DMS114 treated with DMSO at 0.1 percent for 48 hours (cell line): ENCODE measurements at regions not wholly inside any gene's neighbourhood (a gene's known extent, or its start where the extent isn't known, plus 50 kb on each side); places are given as distances from the start of the nearest gene placed in this dataset.
"Not testable (repeated sequence)": the region's sequence is repeated elsewhere in the genome, so short reads cannot be mapped to it uniquely, and the experiment has no call there.

Experiments
- DNase-seq: peaks from one replicate; lab custom pipeline; 2025; ENCODE audit not compliant: unreplicated experiment; lab: John Stamatoyannopoulos, UW

DNA sequence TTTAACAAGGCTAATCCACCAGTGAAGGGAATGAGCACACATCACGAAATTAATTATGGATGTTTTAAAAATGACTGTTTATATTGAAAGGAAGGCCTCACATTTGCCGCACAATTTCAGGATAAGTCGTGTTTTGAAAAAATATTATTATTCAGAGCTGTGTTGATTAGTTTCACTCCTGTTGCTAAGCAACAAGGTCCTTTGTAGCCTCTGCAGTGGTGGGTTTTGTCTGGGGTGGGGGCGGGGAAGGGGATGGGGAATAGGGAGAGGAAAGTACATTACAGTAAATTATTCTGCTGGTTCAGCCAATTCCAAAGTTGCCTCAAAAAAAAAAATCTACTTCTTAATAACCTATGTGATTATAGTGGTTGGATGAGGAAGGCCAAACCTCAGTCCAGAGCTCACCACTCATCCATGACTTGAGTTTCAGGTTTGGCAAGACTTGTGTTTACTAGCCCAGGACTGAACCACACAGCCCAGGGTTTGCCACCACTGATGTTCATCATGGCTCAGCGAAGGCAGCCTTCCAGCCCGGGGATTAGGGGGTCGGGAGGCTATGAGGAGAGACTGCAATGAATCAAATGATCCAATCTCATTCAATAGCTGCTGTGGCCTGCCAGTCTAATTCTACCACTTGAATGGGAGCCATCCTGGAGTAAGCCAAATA lies 162.5 kb upstream of the ATP6AP2 start:
- DNase-seq, result no peak

DNA sequence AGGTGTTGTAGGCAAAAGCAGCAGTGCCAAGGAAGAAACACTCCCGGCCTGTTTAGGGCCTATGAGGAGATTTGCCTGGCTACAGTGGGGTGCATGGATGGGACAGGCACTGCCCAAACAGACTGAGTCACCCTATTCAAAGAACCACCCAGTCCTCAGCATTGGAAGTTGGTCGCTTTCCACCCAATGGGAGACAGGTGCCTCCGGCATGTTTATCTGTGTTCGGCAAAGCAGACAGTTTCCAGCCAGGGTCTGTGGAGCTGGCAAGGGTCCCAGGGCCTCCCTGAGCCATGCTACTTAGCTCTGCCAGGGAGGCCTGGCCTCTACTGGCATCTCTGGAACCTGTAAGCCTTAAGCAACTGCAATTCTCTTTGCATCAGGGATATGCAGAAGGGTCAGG lies 165.1 kb upstream of the ATP6AP2 start:
- DNase-seq, result no peak

DNA sequence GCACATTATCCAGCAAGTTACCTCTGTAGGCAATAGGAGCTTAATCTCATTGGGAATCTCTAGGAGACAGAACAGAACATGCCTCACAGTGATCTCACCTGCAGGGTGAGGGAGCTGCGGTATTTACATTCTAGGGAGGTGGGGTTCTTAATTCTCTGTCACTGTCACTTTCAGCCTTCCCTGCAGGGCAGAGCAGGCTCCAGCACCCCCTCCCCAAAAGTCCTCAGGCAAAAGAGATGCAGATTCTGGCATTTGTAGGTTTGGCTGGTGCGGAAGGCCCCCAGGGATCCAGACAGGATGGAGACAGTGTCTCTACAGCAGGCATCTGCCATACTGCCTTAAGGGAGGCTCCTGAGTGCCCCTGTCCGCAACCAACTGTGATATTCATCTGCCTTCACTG lies 166.4 kb upstream of the ATP6AP2 start:
- DNase-seq, result no peak

DNA sequence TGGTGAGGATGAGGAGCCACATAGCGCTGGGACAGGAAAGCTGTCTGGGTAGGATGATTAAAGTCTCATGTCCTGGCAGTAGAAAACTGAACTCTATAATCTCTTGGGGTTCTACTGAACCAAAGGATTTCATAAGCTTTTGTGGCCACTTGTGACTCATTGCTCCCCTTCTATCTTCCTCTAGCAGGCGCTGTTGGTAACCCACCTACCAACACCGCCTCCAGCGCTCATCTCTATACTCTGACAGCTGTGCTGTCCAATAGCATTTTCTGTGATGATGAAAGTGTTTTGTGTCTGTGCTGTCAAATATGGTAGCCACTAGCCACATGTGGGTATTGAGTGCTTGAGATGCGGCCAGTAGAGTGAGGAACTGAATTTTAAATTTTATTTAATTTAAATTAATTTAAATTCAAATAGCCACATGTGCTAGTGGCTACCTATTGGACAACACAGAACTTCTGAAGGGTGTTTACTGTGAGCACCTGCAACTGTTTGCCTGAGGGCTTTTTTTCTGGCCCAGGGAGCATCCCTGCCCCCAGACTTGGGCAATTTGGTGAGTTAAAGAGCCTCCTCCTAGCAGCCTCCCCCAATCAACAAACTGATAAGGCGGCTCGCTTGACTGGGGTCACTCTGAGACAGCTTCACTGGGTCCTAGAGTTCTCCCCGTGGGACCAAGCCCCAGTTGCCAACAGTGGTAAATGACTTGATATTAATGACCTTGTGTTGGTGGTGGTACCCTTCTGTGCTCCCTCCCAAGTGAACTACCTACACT lies 169.2 kb upstream of the ATP6AP2 start:
- DNase-seq, result no peak

DNA sequence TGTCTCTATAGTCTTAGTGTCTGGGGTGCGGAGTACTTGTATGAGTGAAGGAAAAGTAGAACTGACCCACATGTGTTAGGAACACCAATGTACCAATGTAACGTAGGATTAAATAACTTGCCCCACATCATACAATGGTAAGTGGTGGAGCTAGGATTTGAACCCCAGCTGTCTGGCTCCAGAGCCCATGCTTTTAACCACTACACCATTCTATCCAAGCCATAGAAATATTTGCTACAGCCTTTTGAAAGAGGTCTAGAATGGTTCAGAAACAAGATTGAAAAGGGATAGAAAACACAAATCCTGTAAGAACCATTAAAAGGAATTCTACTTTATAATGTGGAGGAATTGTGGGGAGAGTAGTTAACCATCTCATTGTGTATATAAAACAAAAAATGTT lies 169.9 kb upstream of the ATP6AP2 start:
- DNase-seq, result no peak

DNA sequence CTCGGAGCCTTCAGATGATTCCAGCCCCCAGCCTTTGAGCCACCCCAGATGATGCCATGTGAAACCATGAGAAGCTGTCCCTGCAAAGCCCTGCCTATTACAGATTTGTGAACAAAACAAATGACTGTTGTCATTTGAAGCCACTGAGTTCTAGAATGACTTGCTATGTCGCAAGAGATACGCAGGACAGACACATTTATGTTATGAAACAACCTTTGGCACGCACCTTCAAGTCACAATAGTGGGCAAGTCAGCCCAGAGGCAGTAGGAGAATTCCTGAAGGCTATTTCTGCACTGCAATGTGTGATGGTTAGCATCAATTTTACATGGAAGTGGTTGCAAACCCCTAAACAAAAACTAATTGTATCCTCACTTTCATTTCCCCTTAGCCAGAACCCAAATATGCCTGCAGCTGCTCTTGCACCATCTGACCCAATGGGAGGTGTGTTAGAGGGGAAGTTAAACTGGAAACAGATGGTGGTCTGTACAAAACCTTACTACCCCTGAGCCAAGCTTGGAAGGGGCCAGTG lies 174.4 kb upstream of the ATP6AP2 start:
- no peak for DNase-seq

- DNase-seq, result no peak
These were observed 175.4 kb upstream of the ATP6AP2 start for GRCh38 chrX:40405399-40405798.

GRCh38 chrX:40403757-40404156 lies 177.0 kb upstream of the ATP6AP2 start:
- no peak for DNase-seq

DNA sequence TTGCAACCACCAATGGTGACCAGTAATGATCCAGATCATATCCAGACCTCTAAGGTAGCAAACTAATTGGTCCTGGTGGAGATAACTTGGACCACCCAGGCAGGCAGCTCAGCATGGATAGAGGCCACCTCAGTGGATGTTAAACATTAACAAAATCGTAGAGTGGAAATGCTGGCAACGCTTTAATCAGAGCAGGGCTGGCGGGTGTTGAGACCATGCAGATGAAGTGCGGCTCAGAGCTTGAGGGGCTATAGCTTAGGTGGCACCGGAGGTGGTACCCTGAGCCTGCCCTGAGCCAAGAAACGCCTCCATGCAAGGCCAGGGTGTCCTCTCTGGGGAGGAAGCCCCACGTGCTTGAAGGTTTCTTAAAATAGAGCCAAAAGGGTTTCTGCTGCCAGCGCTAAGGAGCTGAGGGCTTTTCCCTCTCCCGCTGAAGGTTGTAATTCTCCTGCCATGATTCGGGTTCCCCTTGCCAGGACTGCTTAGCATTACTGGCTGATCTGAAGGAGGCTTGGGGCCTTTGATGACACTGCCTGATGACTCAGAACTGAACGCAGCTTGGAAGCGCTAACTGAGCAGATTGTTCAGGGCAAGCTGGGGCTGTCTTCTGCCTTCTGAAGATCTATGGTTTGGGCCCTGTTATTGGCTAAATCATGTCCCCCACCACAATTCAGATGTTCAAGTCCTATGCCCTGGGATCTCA lies 177.8 kb upstream of the ATP6AP2 start:
- DNase-seq, result no peak

DNA sequence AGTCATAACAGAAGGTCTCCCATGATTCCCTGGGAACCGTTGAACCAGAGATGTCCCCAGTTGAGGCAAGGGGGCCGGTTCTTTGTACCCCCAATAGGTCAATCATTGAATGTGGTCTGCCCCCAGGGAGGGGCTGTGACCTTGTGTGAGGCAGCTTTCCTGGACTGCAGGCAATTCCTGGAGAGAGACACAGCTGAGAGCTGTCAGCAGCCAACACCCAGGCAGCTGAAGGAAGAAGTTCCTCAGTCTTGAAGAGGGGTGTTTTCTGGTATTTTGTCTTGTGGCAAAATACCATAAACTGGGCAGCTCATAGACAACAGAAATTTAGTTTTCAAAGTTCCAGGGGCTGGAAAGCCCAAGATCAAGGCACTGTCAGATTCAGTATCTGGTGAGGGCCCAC lies 185.7 kb upstream of the ATP6AP2 start:
- DNase-seq, result no peak

GRCh38 chrX:40394302-40394701 lies 186.5 kb upstream of the ATP6AP2 start:
- no peak for DNase-seq

- DNase-seq, result no peak
These were observed 188.2 kb upstream of the ATP6AP2 start for GRCh38 chrX:40392599-40392998.

GRCh38 chrX:40391662-40392061 lies 189.1 kb upstream of the ATP6AP2 start:
- no peak for DNase-seq

GRCh38 chrX:40389555-40389954 lies 191.2 kb upstream of the ATP6AP2 start:
- DNase-seq, result no peak

- no peak for DNase-seq
These were observed 192.3 kb upstream of the ATP6AP2 start for GRCh38 chrX:40388441-40388840.

GRCh38 chrX:40387869-40388268 lies 192.9 kb upstream of the ATP6AP2 start:
- DNase-seq, result not testable (repeated sequence)

DNA sequence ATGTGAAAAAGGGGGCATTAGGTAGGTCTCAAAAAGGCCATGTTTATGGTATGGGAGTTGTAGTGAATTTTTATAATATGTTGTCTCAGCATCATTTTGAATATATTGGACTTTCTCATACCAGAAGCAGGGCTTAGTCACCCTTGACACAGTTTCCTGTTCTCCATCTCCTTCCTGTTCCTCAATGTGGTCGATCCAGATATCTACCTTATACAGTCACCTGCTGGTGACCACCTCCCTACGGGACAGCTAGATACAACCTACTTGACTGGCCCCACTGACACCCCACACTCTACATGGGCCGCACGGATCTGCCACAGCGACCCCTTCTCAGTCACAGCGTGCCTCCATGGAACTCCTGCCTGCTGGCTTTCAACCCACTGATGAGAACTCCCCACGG lies 193.5 kb upstream of the ATP6AP2 start:
- DNase-seq, result not testable (repeated sequence)

GRCh38 chrX:40385682-40386081 lies 195.1 kb upstream of the ATP6AP2 start:
- DNase-seq, result no peak

- no peak for DNase-seq
These were observed 195.5 kb upstream of the ATP6AP2 start for GRCh38 chrX:40385256-40385655.

DNA sequence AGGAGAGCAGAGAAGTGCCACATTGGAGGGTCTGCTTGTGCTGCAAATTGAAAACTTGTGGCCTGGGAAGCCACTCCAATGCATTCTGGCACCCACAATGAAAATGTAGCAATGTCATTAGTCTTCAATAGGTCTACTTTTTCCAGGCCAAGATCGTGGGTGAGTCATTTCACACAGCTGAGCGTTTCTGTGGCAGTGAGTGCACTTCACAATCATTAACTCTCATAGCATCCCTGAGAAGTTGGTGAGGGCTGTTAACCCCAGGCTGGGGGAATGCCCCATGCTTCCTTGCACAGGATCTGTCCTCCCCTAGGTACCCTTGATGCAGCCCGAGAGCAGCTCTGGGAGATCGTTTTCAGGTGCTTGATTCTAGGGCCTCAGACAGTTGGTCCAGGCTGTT lies 196.8 kb upstream of the ATP6AP2 start:
- DNase-seq, result no peak

DNA sequence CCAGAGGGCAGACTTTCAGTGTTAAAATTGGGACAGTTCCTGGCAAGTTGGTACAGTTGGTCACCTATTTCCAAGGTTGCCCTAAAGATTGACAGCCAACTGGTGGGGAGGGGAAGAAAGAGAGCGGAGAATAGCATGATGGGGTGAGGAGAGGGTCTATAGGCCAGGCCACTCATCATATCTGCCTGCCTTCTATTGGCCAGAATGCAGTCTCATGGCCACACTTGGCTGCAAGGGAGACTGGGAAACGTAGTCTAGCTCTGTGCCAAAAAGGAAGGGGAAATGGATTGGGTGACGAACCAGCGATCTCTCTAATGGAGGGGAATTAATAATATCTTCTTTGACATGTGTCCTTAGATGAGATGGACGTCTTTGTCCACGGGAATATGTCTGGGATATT lies 197.4 kb upstream of the ATP6AP2 start:
- DNase-seq, result no peak
